GM21526 (cell line): ENCODE measurements at regions not wholly inside any gene's neighbourhood (a gene's known extent, or its start where the extent isn't known, plus 50 kb on each side); places are given as distances from the start of the nearest gene placed in this dataset.
"Not testable (repeated sequence)": the region's sequence is repeated elsewhere in the genome, so short reads cannot be mapped to it uniquely, and the experiment has no call there.

Experiments used
- ATAC-seq: cut with Tn5 transposase; IDR thresholded peaks from one replicate; pipeline ENCODE4 v1.9.1; 2021; ENCODE audit warnings: moderate library complexity; ENCODE audit not compliant: unreplicated experiment, low FRiP score

- ATAC-seq, result no peak
Observed at GRCh38 chr2:82340578-82341053, 2036.1 kb upstream of the LRRTM1 start.

GRCh38 chr2:82339805-82340204 is 2035.3 kb upstream of the LRRTM1 start:
- no peak for ATAC-seq

GRCh38 chr2:82333697-82334096 is 2029.1 kb upstream of the LRRTM1 start:
- ATAC-seq, result no peak

GRCh38 chr2:82330155-82330554 is 2025.6 kb upstream of the LRRTM1 start:
- no peak for ATAC-seq

GRCh38 chr2:82326180-82326767 is 2021.7 kb upstream of the LRRTM1 start:
- ATAC-seq, result not testable (repeated sequence)

- ATAC-seq, result no peak
Observed at GRCh38 chr2:82320296-82320695, 2015.7 kb upstream of the LRRTM1 start.

GRCh38 chr2:82317012-82317411 is 2012.5 kb upstream of the LRRTM1 start:
- ATAC-seq, result no peak

- ATAC-seq, result no peak
Observed at GRCh38 chr2:82316586-82316985, 2012.0 kb upstream of the LRRTM1 start.

GRCh38 chr2:82314836-82315472 is 2010.4 kb upstream of the LRRTM1 start:
- no peak for ATAC-seq

- no peak for ATAC-seq
Observed at GRCh38 chr2:82307511-82307910, 2003.0 kb upstream of the LRRTM1 start.

GRCh38 chr2:82301506-82301905 is 1997.0 kb upstream of the LRRTM1 start:
- ATAC-seq, result no peak

GRCh38 chr2:82289446-82289845 is 1984.9 kb upstream of the LRRTM1 start:
- no peak for ATAC-seq

- no peak for ATAC-seq
Observed at GRCh38 chr2:82283075-82283474, 1978.5 kb upstream of the LRRTM1 start.

- no peak for ATAC-seq
Observed at GRCh38 chr2:82282111-82282882, 1977.7 kb upstream of the LRRTM1 start.

- ATAC-seq, result no peak
Observed at GRCh38 chr2:82279367-82279766, 1974.8 kb upstream of the LRRTM1 start.

- no peak for ATAC-seq
Observed at GRCh38 chr2:82278416-82278815, 1973.9 kb upstream of the LRRTM1 start.

- ATAC-seq, result no peak
Observed at GRCh38 chr2:82275599-82275998, 1971.0 kb upstream of the LRRTM1 start.

- no peak for ATAC-seq
Observed at GRCh38 chr2:82268446-82268845, 1963.9 kb upstream of the LRRTM1 start.

- ATAC-seq, result no peak
Observed at GRCh38 chr2:82260521-82260920, 1956.0 kb upstream of the LRRTM1 start.

- no peak for ATAC-seq
Observed at GRCh38 chr2:82259551-82259950, 1955.0 kb upstream of the LRRTM1 start.

GRCh38 chr2:82257796-82258555 is 1953.4 kb upstream of the LRRTM1 start:
- ATAC-seq, result no peak
